ENCODE measurements at regions not wholly inside any gene's neighbourhood (a gene's known extent, or its start where the extent isn't known, plus 50 kb on each side); places are given as distances from the start of the nearest gene placed in this dataset.
"Not testable (repeated sequence)": the region's sequence is repeated elsewhere in the genome, so short reads cannot be mapped to it uniquely, and the experiment has no call there.

GRCh38 chr1:60791226-60791625 is 291.1 kb upstream of the NFIA start:
- H3K27me3 ChIP-seq (ENCODE audit: insufficient read depth, poor library complexity, severe bottlenecking): no peaks in the 10 kb centered on the region
- H3K27ac ChIP-seq (replicated peaks): no peak overlapping the region
- TF ChIP-seq, protein P1, sequence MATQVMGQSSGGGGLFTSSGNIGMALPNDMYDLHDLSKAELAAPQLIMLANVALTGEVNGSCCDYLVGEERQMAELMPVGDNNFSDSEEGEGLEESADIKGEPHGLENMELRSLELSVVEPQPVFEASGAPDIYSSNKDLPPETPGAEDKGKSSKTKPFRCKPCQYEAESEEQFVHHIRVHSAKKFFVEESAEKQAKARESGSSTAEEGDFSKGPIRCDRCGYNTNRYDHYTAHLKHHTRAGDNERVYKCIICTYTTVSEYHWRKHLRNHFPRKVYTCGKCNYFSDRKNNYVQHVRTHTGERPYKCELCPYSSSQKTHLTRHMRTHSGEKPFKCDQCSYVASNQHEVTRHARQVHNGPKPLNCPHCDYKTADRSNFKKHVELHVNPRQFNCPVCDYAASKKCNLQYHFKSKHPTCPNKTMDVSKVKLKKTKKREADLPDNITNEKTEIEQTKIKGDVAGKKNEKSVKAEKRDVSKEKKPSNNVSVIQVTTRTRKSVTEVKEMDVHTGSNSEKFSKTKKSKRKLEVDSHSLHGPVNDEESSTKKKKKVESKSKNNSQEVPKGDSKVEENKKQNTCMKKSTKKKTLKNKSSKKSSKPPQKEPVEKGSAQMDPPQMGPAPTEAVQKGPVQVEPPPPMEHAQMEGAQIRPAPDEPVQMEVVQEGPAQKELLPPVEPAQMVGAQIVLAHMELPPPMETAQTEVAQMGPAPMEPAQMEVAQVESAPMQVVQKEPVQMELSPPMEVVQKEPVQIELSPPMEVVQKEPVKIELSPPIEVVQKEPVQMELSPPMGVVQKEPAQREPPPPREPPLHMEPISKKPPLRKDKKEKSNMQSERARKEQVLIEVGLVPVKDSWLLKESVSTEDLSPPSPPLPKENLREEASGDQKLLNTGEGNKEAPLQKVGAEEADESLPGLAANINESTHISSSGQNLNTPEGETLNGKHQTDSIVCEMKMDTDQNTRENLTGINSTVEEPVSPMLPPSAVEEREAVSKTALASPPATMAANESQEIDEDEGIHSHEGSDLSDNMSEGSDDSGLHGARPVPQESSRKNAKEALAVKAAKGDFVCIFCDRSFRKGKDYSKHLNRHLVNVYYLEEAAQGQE (IDR thresholded peaks at IDR 0.05; ENCODE audit: insufficient replicate concordance, low read depth): no peak
- H3K4me3 ChIP-seq (replicated peaks; ENCODE audit: insufficient read depth, low read length): no peak overlapping the region
- no peak for DNase-seq (ENCODE audit: low read depth in 1 of 2, low spot score in 1 of 2)

GRCh38 chr1:60773099-60773498 is 309.3 kb upstream of the NFIA start:
- not testable (repeated sequence) for H3K27me3 ChIP-seq (ENCODE audit: insufficient read depth, poor library complexity, severe bottlenecking); H3K27ac ChIP-seq (replicated peaks); H3K4me3 ChIP-seq (replicated peaks; ENCODE audit: insufficient read depth, low read length); DNase-seq (ENCODE audit: low read depth in 1 of 2, low spot score in 1 of 2)

DNA sequence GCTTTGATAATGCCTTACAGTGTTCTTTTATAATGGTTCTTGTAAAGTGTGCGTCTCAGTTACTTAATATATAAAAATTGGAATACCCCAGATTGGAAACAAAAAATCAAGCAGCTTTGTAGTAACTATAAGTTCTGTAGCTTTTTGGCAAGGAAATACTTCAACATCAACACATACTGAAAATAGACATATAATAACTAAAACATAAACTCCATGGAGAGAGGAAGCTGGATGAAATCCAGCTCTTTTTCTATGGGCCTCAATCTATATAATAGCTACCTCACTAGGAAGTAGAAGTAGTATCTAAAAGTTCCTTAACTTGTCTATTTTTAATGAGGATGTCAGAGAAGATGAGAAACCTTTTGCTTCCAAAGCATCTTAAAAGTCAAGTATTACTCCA is 313.3 kb upstream of the NFIA start:
- DNase-seq (ENCODE audit: low read depth in 1 of 2, low spot score in 1 of 2): no peak

DNA sequence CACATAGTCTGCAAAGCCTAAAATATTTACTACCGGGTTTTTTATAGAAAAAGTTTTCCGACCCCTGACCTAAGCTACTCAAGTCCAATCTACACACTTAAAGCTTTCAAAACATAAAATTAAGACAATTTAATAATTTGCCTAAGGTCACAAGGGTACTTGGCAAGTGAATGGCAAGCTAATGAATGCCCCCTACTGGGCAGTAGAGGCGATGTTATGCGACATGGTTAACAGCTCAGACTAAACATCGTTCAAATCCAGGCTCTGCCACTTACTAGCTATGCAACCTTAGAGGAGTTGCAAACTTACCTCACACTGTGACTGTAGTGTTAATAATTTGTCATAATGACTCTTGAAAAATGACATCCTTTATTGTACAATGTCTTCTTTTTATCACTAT is 317.2 kb upstream of the NFIA start:
- Histone ChIP-seq H3K27ac (replicated peaks) (no peak overlapping the region), H3K27me3 (ENCODE audit: insufficient read depth, poor library complexity, severe bottlenecking) (no peaks in the 10 kb centered on the region), H3K4me3 (replicated peaks; ENCODE audit: insufficient read depth, low read length) (no peak overlapping the region)
- peak; percentile 17 to 26 for DNase-seq (ENCODE audit: low read depth in 1 of 2, low spot score in 1 of 2)
- TF ChIP-seq CTCF (IDR thresholded peaks at IDR 0.05; ENCODE audit: insufficient read depth, low read length) (peak; percentile 60), POLR2AphosphoS5 (IDR thresholded peaks at IDR 0.05; ENCODE audit: low read depth) (no peak)

More for the DNA sequence above, 313.3 kb upstream of the NFIA start:
- no peak overlapping the region for H3K4me3 ChIP-seq (replicated peaks; ENCODE audit: insufficient read depth, low read length)
- TF ChIP-seq, protein P1 (IDR thresholded peaks at IDR 0.05; ENCODE audit: insufficient replicate concordance, low read depth): no peak
- TF ChIP-seq SPI1 (IDR thresholded peaks at IDR 0.05; ENCODE audit: borderline replicate concordance, low read depth): no peak
- TF ChIP-seq GABPA (IDR thresholded peaks at IDR 0.05; ENCODE audit: low read depth): no peak
- TF ChIP-seq POLR2AphosphoS5 (IDR thresholded peaks at IDR 0.05; ENCODE audit: low read depth): no peak
- TF ChIP-seq CTCF (IDR thresholded peaks at IDR 0.05; ENCODE audit: insufficient read depth, low read length): no peak
- no peaks in the 10 kb centered on the region for H3K27me3 ChIP-seq (ENCODE audit: insufficient read depth, poor library complexity, severe bottlenecking)
- H3K27ac ChIP-seq (replicated peaks): no peak overlapping the region

GRCh38 chr1:60764489-60764888 is 317.9 kb upstream of the NFIA start:
- H3K4me3 ChIP-seq (replicated peaks; ENCODE audit: insufficient read depth, low read length): no peak overlapping the region
- H3K27ac ChIP-seq (replicated peaks): no peak overlapping the region
- DNase-seq (ENCODE audit: low read depth in 1 of 2, low spot score in 1 of 2): no peak
- TF ChIP-seq CTCF (IDR thresholded peaks at IDR 0.05; ENCODE audit: insufficient read depth, low read length): no peak
- no peak for TF ChIP-seq SPI1 (IDR thresholded peaks at IDR 0.05; ENCODE audit: borderline replicate concordance, low read depth)
- no peak for TF ChIP-seq GABPA (IDR thresholded peaks at IDR 0.05; ENCODE audit: low read depth)
- no peak for TF ChIP-seq POLR2AphosphoS5 (IDR thresholded peaks at IDR 0.05; ENCODE audit: low read depth)
- TF ChIP-seq, protein P1 (IDR thresholded peaks at IDR 0.05; ENCODE audit: insufficient replicate concordance, low read depth): no peak
- H3K27me3 ChIP-seq (ENCODE audit: insufficient read depth, poor library complexity, severe bottlenecking): no peaks in the 10 kb centered on the region

Data from HL-60 (cell line).